H1 (cell line): ENCODE measurements at regions not wholly inside any gene's neighbourhood (a gene's known extent, or its start where the extent isn't known, plus 50 kb on each side); places are given as distances from the start of the nearest gene placed in this dataset.

Experiments used
- CTCF ChIA-PET: fragments of 300-600 bp; sonication (Branson Sonifier 250); formaldehyde crosslinking; loops from one replicate; lab custom pipeline; 2021; ENCODE audit not compliant: partially characterized antibody; lab: Charles Lee
- POLR2A ChIA-PET: fragments of 300-600 bp; sonication (Branson Sonifier 250); formaldehyde crosslinking; loops from one replicate; lab custom pipeline; 2021; ENCODE audit warnings: inconsistent platforms; ENCODE audit not compliant: partially characterized antibody; lab: Charles Lee
- DNase-seq, 2 experiments: peaks; one replicate each; pipeline versions ENCODE4 v3.0.0 to v3.0.0-alpha.2; 2010 to 2022; ENCODE audit warnings: low spot score in 2 of 2, low read depth in 1 of 2, mixed read lengths in 1 of 2
- FAIRE-seq: peaks from 2 replicates; lab custom pipeline; 2011; peaks lifted over from hg19 to GRCh38; lab: Jason Lieb, UNC
- H2AFZ ChIP-seq: 2 replicates; pipeline ENCODE4 v1.8.1; 2012; ENCODE audit warnings: low read length, inconsistent platforms
- H2AK5ac ChIP-seq: 2 replicates; pipeline ENCODE4 v1.6.1; 2013; ENCODE audit warnings: low read depth, low read length
- H2BK120ac ChIP-seq: replicated peaks from 2 replicates; pipeline ENCODE3; 2013; ENCODE audit warnings: low read depth, low read length, inconsistent platforms
- H2BK12ac ChIP-seq: 2 replicates; pipeline ENCODE4 v1.6.1; 2013; ENCODE audit warnings: low read depth, low read length
- H2BK15ac ChIP-seq: 2 replicates; pipeline ENCODE4 v1.6.1; 2013; ENCODE audit warnings: low read length
- H2BK20ac ChIP-seq: 2 replicates; pipeline ENCODE4 v1.6.1; 2013; ENCODE audit warnings: low read length
- H2BK5ac ChIP-seq: 2 replicates; pipeline ENCODE4 v1.6.1; 2013; ENCODE audit warnings: low read depth, low read length
- H3K14ac ChIP-seq: 2 replicates; pipeline ENCODE4 v1.6.1; 2013; ENCODE audit warnings: inconsistent platforms; ENCODE audit not compliant: insufficient read length
- H3K18ac ChIP-seq: 2 replicates; pipeline ENCODE4 v1.6.1; 2013; ENCODE audit warnings: low read length; ENCODE audit errors: extremely low read depth
- H3K23ac ChIP-seq: 2 replicates; pipeline ENCODE4 v1.6.1; 2013; ENCODE audit warnings: inconsistent platforms; ENCODE audit not compliant: insufficient read length
- H3K23me2 ChIP-seq: 2 replicates; pipeline ENCODE4 v1.6.1; 2013; ENCODE audit warnings: low read depth, low read length
- H3K27ac ChIP-seq: 2 replicates; pipeline ENCODE4 v1.6.1; 2011; ENCODE audit warnings: low read depth, low read length, inconsistent platforms
- H3K27me3 ChIP-seq, 4 experiments: replicated peaks in 1 of 4; 1 replicate in 1 of 4; 2 replicates in 3 of 4; pipeline versions ENCODE4 v1.6.1 to v1.8.1; 2011 to 2013; ENCODE audit warnings: low read length in 3 of 4, mild to moderate bottlenecking in 3 of 4, inconsistent platforms in 2 of 4, mixed read lengths in 2 of 4, moderate library complexity in 1 of 4; ENCODE audit not compliant: control insufficient read depth in 3 of 4, insufficient read depth in 3 of 4; ENCODE audit errors: extremely low read depth in 1 of 4
- H3K36me3 ChIP-seq, 4 experiments: 2 replicates each; pipeline versions ENCODE4 v1.6.1 to v1.8.1; 2011 to 2013; ENCODE audit warnings: mild to moderate bottlenecking in 4 of 4, low read length in 3 of 4, moderate library complexity in 2 of 4, control low read depth in 1 of 4, inconsistent platforms in 1 of 4; ENCODE audit not compliant: insufficient read depth in 4 of 4, control insufficient read depth in 2 of 4
- H3K4ac ChIP-seq: replicated peaks from 2 replicates; pipeline ENCODE3; 2013; ENCODE audit warnings: low read length, low read depth, mixed read lengths, inconsistent platforms; ENCODE audit not compliant: insufficient read length
- H3K4me1 ChIP-seq, 4 experiments: replicated peaks in 1 of 4; 1 replicate in 1 of 4; 2 replicates in 3 of 4; pipeline versions ENCODE4 v1.6.1 to v1.8.1; 2011 to 2013; ENCODE audit warnings: low read length in 3 of 4, inconsistent platforms in 2 of 4, mixed read lengths in 1 of 4; ENCODE audit not compliant: insufficient read depth in 4 of 4, control insufficient read depth in 3 of 4
- H3K4me2 ChIP-seq, 2 experiments: 2 replicates each; pipeline versions ENCODE4 v1.6.1 to v1.8.1; 2011 to 2013; ENCODE audit warnings: low read depth in 2 of 2, low read length in 2 of 2, control low read depth in 1 of 2, inconsistent platforms in 1 of 2, mild to moderate bottlenecking in 1 of 2; ENCODE audit not compliant: insufficient read depth in 1 of 2
- H3K4me3 ChIP-seq, 4 experiments: fragments of 200-600, 300-600 bp in 1 of 4; sonication (generic), shearing (Covaris generic), sonication (Bioruptor Twin) in 1 of 4; 2 replicates each; pipeline versions ENCODE4 v1.5.1 to v1.8.1; 2011 to 2016; ENCODE audit warnings: low read length in 4 of 4, low read depth in 3 of 4, control low read depth in 2 of 4, inconsistent platforms in 2 of 4, mild to moderate bottlenecking in 2 of 4, mixed read lengths in 1 of 4, moderate library complexity in 1 of 4; ENCODE audit not compliant: insufficient read depth in 2 of 4; ENCODE audit errors: extremely low read depth in 1 of 4
- H3K56ac ChIP-seq: replicated peaks from 2 replicates; pipeline ENCODE3; 2013; ENCODE audit warnings: low read depth, mild to moderate bottlenecking, mixed read lengths, low read length, inconsistent platforms; ENCODE audit not compliant: insufficient read length
- H3K79me1 ChIP-seq: 2 replicates; pipeline ENCODE4 v1.6.1; 2013; ENCODE audit warnings: low read depth, low read length, control low read depth
- H3K79me2 ChIP-seq, 2 experiments: 2 replicates each; pipeline versions ENCODE4 v1.6.1 to v1.8.1; 2012 to 2013; ENCODE audit warnings: low read length in 2 of 2, mild to moderate bottlenecking in 2 of 2, inconsistent platforms in 1 of 2; ENCODE audit not compliant: insufficient read depth in 2 of 2, control insufficient read depth in 1 of 2
- H3K9ac ChIP-seq, 4 experiments: replicated peaks in 1 of 4; 1 replicate in 1 of 4; 2 replicates in 3 of 4; pipeline versions ENCODE4 v1.6.1 to v1.8.1; 2011 to 2013; ENCODE audit warnings: low read depth in 3 of 4, low read length in 3 of 4, control low read depth in 2 of 4, mild to moderate bottlenecking in 2 of 4, moderate library complexity in 2 of 4, inconsistent platforms in 1 of 4; ENCODE audit errors: extremely low read depth in 1 of 4
- H3K9me3 ChIP-seq, 2 experiments: 2 replicates each; pipeline versions ENCODE4 v1.6.1 to v1.8.1; 2012 to 2013; ENCODE audit warnings: mild to moderate bottlenecking in 2 of 2, moderate library complexity in 2 of 2, control low read depth in 1 of 2, inconsistent platforms in 1 of 2, low read depth in 1 of 2, low read length in 1 of 2, mixed read lengths in 1 of 2; ENCODE audit not compliant: insufficient read depth in 2 of 2
- H4K20me1 ChIP-seq, 2 experiments: replicated peaks in 1 of 2; 2 replicates each; pipeline versions ENCODE3 to v1.8.1; 2011 to 2013; ENCODE audit warnings: inconsistent platforms in 2 of 2, low read length in 2 of 2, mild to moderate bottlenecking in 1 of 2; ENCODE audit not compliant: insufficient read depth in 2 of 2, control insufficient read depth in 1 of 2
- H4K5ac ChIP-seq: 2 replicates; pipeline ENCODE4 v1.6.1; 2013; ENCODE audit warnings: low read length, low read depth, mixed read lengths, inconsistent platforms; ENCODE audit not compliant: insufficient read length
- H4K8ac ChIP-seq: 2 replicates; pipeline ENCODE4 v1.8.0; 2013; ENCODE audit warnings: mild to moderate bottlenecking, moderate library complexity, low read length, inconsistent platforms; ENCODE audit not compliant: insufficient read depth; ENCODE audit errors: extremely low read depth
- H4K91ac ChIP-seq: replicated peaks from 2 replicates; pipeline ENCODE3; 2013; ENCODE audit warnings: low read length, mixed read lengths, inconsistent platforms; ENCODE audit not compliant: insufficient read length
- BRCA1 ChIP-seq: IDR thresholded peaks from 2 replicates; pipeline ENCODE4 v1.6.1; 2012; ENCODE audit warnings: low read depth, low read length, improper control_type of control experiment
- CBX5 ChIP-seq: fragments of 300-800, 300-1000 bp; sonication (generic); IDR thresholded peaks from 2 replicates; pipeline ENCODE4 v1.7.1; 2016; ENCODE audit warnings: antibody characterized with exemption, low read length, low read depth
- EGR1 ChIP-seq: IDR thresholded peaks from 2 replicates; pipeline ENCODE4 v1.6.1; 2011; ENCODE audit warnings: low read depth, low read length, borderline replicate concordance
- HDAC2 ChIP-seq, 2 experiments: fragments of 300-600 bp in 1 of 2; sonication (generic) in 1 of 2; IDR thresholded peaks; 2 replicates each; pipeline ENCODE4 v1.6.1; 2011 to 2012; ENCODE audit warnings: low read depth in 2 of 2, low read length in 2 of 2, mild to moderate bottlenecking in 2 of 2, moderate library complexity in 2 of 2, borderline replicate concordance in 1 of 2, inconsistent platforms in 1 of 2
- JUN ChIP-seq: IDR thresholded peaks from 2 replicates; pipeline ENCODE4 v1.6.1; 2011; ENCODE audit warnings: low read depth, mild to moderate bottlenecking, improper control_type of control experiment, low read length
- JUND ChIP-seq: IDR thresholded peaks from 2 replicates; pipeline ENCODE4 v1.6.1; 2011; ENCODE audit warnings: mild to moderate bottlenecking, improper control_type of control experiment, low read length
- RAD21 ChIP-seq, 2 experiments: IDR thresholded peaks in 1 of 2; conservative IDR thresholded peaks in 1 of 2; 2 replicates each; pipeline ENCODE4 v1.6.1; 2011; ENCODE audit warnings: low read depth in 2 of 2, low read length in 2 of 2, improper control_type of control experiment in 1 of 2, inconsistent platforms in 1 of 2, mild to moderate bottlenecking in 1 of 2, moderate library complexity in 1 of 2
- RBBP5 ChIP-seq: IDR thresholded peaks from 2 replicates; pipeline ENCODE4 v1.7.1; 2012; ENCODE audit warnings: low read depth, mild to moderate bottlenecking, inconsistent platforms, low read length, moderate library complexity, borderline replicate concordance
- SUZ12 ChIP-seq: fragments of 200-600 bp; sonication (generic); IDR thresholded peaks from 2 replicates; pipeline ENCODE4 v1.6.1; 2012; ENCODE audit warnings: mild to moderate bottlenecking, inconsistent platforms, low read length, moderate library complexity, mixed read lengths
- WGBS, 2 experiments: shearing (Covaris generic) in 1 of 2; methylation state at CpG; one replicate each; pipeline versions ENCODE4 v1.1.6 to v1.1.7; 2013 to 2015; ENCODE audit warnings: low lambda C conversion rate in 2 of 2, mixed read lengths in 2 of 2, inconsistent platforms in 1 of 2, low coverage in 1 of 2, missing lambda C conversion rate in 1 of 2; ENCODE audit not compliant: insufficient replicate concordance in 2 of 2, insufficient coverage in 1 of 2, insufficient read length in 1 of 2; ENCODE audit errors: extremely low coverage in 1 of 2, missing lambda C conversion rate in 1 of 2; 5-methylcytosine and 5-hydroxymethylcytosine counted together
- TF ChIP-seq, protein P1 (sequence below): IDR thresholded peaks from 2 replicates; pipeline ENCODE4 v1.6.1; 2012; ENCODE audit warnings: inconsistent platforms
- TF ChIP-seq, protein P2 (sequence below): IDR thresholded peaks from 2 replicates; pipeline ENCODE4 v1.6.1; 2011; ENCODE audit warnings: low read length, improper control_type of control experiment

DNA sequence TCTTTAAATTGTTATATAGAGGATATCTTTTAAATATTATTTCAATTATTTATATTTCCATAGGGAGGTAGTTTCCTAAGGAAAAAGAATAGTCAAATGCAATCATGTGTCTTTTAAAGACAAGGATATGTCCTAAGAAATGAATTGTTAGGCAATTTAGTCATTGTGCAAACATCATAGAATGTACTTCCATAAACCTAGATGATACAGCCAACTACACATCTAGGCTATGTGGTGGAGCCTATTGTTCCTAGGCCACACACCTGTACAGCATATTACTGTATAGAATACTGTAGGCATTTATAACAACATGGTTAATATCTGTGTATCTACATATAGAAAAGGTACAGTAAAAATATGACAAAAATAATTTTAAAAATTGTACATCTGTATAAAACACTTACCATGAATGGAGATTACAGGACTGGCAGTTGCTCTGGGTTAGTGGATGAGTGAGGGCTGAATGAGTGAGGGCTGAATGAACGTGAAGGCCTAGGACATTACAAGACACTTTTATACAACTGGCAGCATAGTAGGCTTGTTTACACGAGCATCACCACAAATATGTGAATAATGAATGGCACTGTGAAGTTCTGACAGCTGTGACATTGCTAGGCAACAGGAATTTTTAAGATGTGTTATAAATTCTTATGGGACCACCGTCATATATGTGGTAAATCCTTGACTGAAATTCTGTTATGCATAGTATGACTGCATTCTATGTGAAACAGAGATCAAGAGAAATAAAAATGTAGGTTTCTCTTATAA is 1879.0 kb upstream of the RAG2 start:
- DNase-seq (no peak), FAIRE-seq (no peak)
- no peaks in the 10 kb centered on the region for H4K20me1 ChIP-seq
- H3K18ac ChIP-seq = no peak overlapping the region
- no peak overlapping the region for H4K91ac ChIP-seq
- H3K36me3 ChIP-seq = no peaks in the 10 kb centered on the region
- H3K4ac ChIP-seq = no peak overlapping the region
- no peaks in the 10 kb centered on the region for H3K4me1 ChIP-seq
- ChIA-PET POLR2A (no interaction called here), CTCF (no interaction called here)
- no peak overlapping the region for H2AFZ ChIP-seq
- no peak overlapping the region for H2BK12ac ChIP-seq
- no peaks in the 10 kb centered on the region for H3K79me2 ChIP-seq
- H2BK5ac ChIP-seq = no peak overlapping the region
- no peak overlapping the region for H3K4me2 ChIP-seq
- no peaks in the 10 kb centered on the region for H3K27me3 ChIP-seq
- H4K5ac ChIP-seq = no peak overlapping the region
- H3K14ac ChIP-seq = no peak overlapping the region
- H3K9me3 ChIP-seq = no peaks in the 10 kb centered on the region
- H2BK15ac ChIP-seq = no peak overlapping the region
- no peak overlapping the region for H4K8ac ChIP-seq
- no peak overlapping the region for H3K4me3 ChIP-seq
- no peak overlapping the region for H2BK120ac ChIP-seq
- no peak overlapping the region for H2BK20ac ChIP-seq
- H3K56ac ChIP-seq = no peak overlapping the region
- H3K23me2 ChIP-seq = no peaks in the 10 kb centered on the region
- H2AK5ac ChIP-seq = no peak overlapping the region
- H3K9ac ChIP-seq = no peak overlapping the region
- H3K27ac ChIP-seq = no peak overlapping the region
- no peak overlapping the region for H3K23ac ChIP-seq
- 73% methylated on average over 3 of the region's 3 CpGs; no CpG with 5 or more reads in 1 of the 2 experiments for WGBS, 2 experiments
- H3K79me1 ChIP-seq = no peaks in the 10 kb centered on the region
- TF ChIP-seq RAD21 (IDR thresholded peaks at IDR 0.05 in 1 of 2, conservative IDR thresholded peaks at IDR 0.05 in 1 of 2; ENCODE audit: low read depth in 2 of 2, low read length in 2 of 2) (no peak), HDAC2 (IDR thresholded peaks at IDR 0.05; ENCODE audit: borderline replicate concordance in 1 of 2, low read depth in 2 of 2, low read length in 2 of 2) (no peak), JUND (no peak), CBX5 (no peak), RBBP5 (no peak), JUN (no peak), EGR1 (no peak), SUZ12 (no peak), BRCA1 (no peak)
- TF ChIP-seq, protein P1, sequence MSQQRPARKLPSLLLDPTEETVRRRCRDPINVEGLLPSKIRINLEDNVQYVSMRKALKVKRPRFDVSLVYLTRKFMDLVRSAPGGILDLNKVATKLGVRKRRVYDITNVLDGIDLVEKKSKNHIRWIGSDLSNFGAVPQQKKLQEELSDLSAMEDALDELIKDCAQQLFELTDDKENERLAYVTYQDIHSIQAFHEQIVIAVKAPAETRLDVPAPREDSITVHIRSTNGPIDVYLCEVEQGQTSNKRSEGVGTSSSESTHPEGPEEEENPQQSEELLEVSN = no peak
- TF ChIP-seq, protein P2, sequence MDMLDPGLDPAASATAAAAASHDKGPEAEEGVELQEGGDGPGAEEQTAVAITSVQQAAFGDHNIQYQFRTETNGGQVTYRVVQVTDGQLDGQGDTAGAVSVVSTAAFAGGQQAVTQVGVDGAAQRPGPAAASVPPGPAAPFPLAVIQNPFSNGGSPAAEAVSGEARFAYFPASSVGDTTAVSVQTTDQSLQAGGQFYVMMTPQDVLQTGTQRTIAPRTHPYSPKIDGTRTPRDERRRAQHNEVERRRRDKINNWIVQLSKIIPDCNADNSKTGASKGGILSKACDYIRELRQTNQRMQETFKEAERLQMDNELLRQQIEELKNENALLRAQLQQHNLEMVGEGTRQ = no peak
